SK-N-SH (cell line): ENCODE measurements at regions not wholly inside any gene's neighbourhood (a gene's known extent, or its start where the extent isn't known, plus 50 kb on each side); places are given as distances from the start of the nearest gene placed in this dataset.

ENCODE experiments used
- CTCF ChIA-PET: fragments of 300-600, 350-600 bp; formaldehyde crosslinking; extraction: SDS; loops from one replicate; lab custom pipeline; 2021; lab: Yijun Ruan, JAX
- POLR2A ChIA-PET: fragments of 350-600 bp; sonication (Branson Sonifier 250); formaldehyde crosslinking; extraction: SDS; loops from one replicate; lab custom pipeline; 2020; ENCODE audit warnings: antibody characterized with exemption, inconsistent platforms; lab: Yijun Ruan, JAX
- DNase-seq: peaks from one replicate; pipeline ENCODE4 v3.0.0; 2012
- H2AFZ ChIP-seq: fragments of 200-600 bp; sonication (generic); 2 replicates; pipeline ENCODE4 v1.8.1; 2016; ENCODE audit warnings: antibody characterized with exemption, mild to moderate bottlenecking, low read depth
- H3F3A ChIP-seq: fragments of 200-600 bp; sonication (generic); replicated peaks from 2 replicates; pipeline ENCODE3; 2016; ENCODE audit warnings: antibody characterized with exemption, mild to moderate bottlenecking; ENCODE audit not compliant: insufficient read depth
- H3K27ac ChIP-seq, 2 experiments: fragments of 200-500 bp in 1 of 2; fragments of 200-600 bp in 1 of 2; sonication (Bioruptor generic) in 1 of 2; sonication (generic), shearing (Covaris generic) in 1 of 2; 2 replicates each; pipeline versions ENCODE4 v1.5.1 to v1.6.1; 2014 to 2016; ENCODE audit warnings: low read depth in 2 of 2, inconsistent platforms in 1 of 2, low read length in 1 of 2, mild to moderate bottlenecking in 1 of 2, mixed read lengths in 1 of 2
- H3K27me3 ChIP-seq: fragments of 200-600 bp; sonication (generic), shearing (Covaris generic); 2 replicates; pipeline ENCODE4 v1.6.1; 2016; ENCODE audit warnings: mixed run types; ENCODE audit not compliant: insufficient read depth
- H3K36me3 ChIP-seq, 2 experiments: fragments of 200-500 bp in 1 of 2; fragments of 200-600 bp in 1 of 2; sonication (Bioruptor generic) in 1 of 2; sonication (generic) in 1 of 2; replicated peaks in 1 of 2; 2 replicates each; pipeline versions ENCODE3 to v1.5.1; 2014 to 2016; ENCODE audit warnings: low read length in 1 of 2, mild to moderate bottlenecking in 1 of 2; ENCODE audit not compliant: insufficient read depth in 2 of 2, control insufficient read depth in 1 of 2
- H3K4me1 ChIP-seq, 2 experiments: fragments of 200-500 bp in 1 of 2; fragments of 200-600 bp in 1 of 2; sonication (Bioruptor generic) in 1 of 2; sonication (generic), shearing (Covaris generic) in 1 of 2; 2 replicates each; pipeline versions ENCODE4 v1.5.1 to v1.6.1; 2014 to 2016; ENCODE audit warnings: low read depth in 1 of 2, low read length in 1 of 2, mixed run types in 1 of 2; ENCODE audit not compliant: insufficient read depth in 2 of 2, control insufficient read depth in 1 of 2
- H3K4me2 ChIP-seq: fragments of 200-600 bp; sonication (generic), shearing (Covaris generic); 2 replicates; pipeline ENCODE4 v1.6.1; 2017; ENCODE audit warnings: mixed run types
- H3K4me3 ChIP-seq, 2 experiments: fragments of 200-500 bp in 1 of 2; fragments of 200-600 bp in 1 of 2; sonication (Bioruptor generic) in 1 of 2; sonication (generic), shearing (Covaris generic) in 1 of 2; 2 replicates each; pipeline versions ENCODE4 v1.5.1 to v1.8.1; 2014 to 2016; ENCODE audit warnings: low read depth in 2 of 2, inconsistent platforms in 1 of 2, low read length in 1 of 2, mild to moderate bottlenecking in 1 of 2, mixed read lengths in 1 of 2, moderate library complexity in 1 of 2
- H3K79me2 ChIP-seq: fragments of 200-600 bp; sonication (generic); 2 replicates; pipeline ENCODE4 v1.8.1; 2017; ENCODE audit warnings: mild to moderate bottlenecking; ENCODE audit not compliant: insufficient read depth
- H3K9ac ChIP-seq: fragments of 200-600 bp; sonication (generic); 2 replicates; pipeline ENCODE4 v1.6.1; 2017; ENCODE audit warnings: mixed run types
- H3K9me2 ChIP-seq: fragments of 200-600 bp; sonication (generic); 2 replicates; pipeline ENCODE4 v1.6.1; 2017; ENCODE audit warnings: mixed run types
- H3K9me3 ChIP-seq: fragments of 200-600 bp; sonication (generic); 2 replicates; pipeline ENCODE4 v1.6.1; 2017; ENCODE audit warnings: mixed run types, mild to moderate bottlenecking, moderate library complexity
- H4K20me1 ChIP-seq: fragments of 200-600 bp; sonication (generic); 2 replicates; pipeline ENCODE4 v1.6.1; 2017; ENCODE audit warnings: mild to moderate bottlenecking, mixed run types; ENCODE audit not compliant: insufficient read depth
- CHD2 ChIP-seq: fragments of 150-350 bp; IDR thresholded peaks from 2 replicates; pipeline ENCODE4 v1.6.1; 2018; ENCODE audit warnings: low read length; ENCODE audit not compliant: partially characterized antibody
- ELF1 ChIP-seq: IDR thresholded peaks from 2 replicates; pipeline ENCODE4 v1.4.0; 2012
- EP300 ChIP-seq, 2 experiments: IDR thresholded peaks; 2 replicates each; pipeline versions ENCODE4 v1.4.0 to v1.6.1; 2012; ENCODE audit warnings: borderline replicate concordance in 1 of 2, low read depth in 1 of 2, low read length in 1 of 2
- EZH2phosphoT487 ChIP-seq: fragments of 200-600 bp; sonication (generic); IDR thresholded peaks from 2 replicates; pipeline ENCODE4 v1.6.1; 2017; ENCODE audit warnings: low read depth, mixed run types, mild to moderate bottlenecking, antibody characterized with exemption, moderate library complexity, borderline replicate concordance
- FOSL2 ChIP-seq: IDR thresholded peaks from 2 replicates; pipeline ENCODE4 v1.4.0; 2012; ENCODE audit warnings: low read depth, mild to moderate bottlenecking, moderate library complexity, borderline replicate concordance
- NFIC ChIP-seq: IDR thresholded peaks from 2 replicates; pipeline ENCODE4 v1.4.0; 2012; ENCODE audit warnings: borderline replicate concordance
- RAD21 ChIP-seq: IDR thresholded peaks from 2 replicates; pipeline ENCODE4 v1.6.1; 2012; ENCODE audit warnings: mild to moderate bottlenecking, low read length
- SIN3A ChIP-seq: IDR thresholded peaks from 2 replicates; pipeline ENCODE4 v1.6.1; 2012; ENCODE audit warnings: low read depth, mild to moderate bottlenecking, low read length, moderate library complexity, borderline replicate concordance
- SMC3 ChIP-seq: IDR thresholded peaks from 2 replicates; pipeline ENCODE4 v1.6.1; 2012; ENCODE audit warnings: low read depth, low read length, improper control_type of control experiment
- TCF12 ChIP-seq: IDR thresholded peaks from 2 replicates; pipeline ENCODE4 v1.4.0; 2012
- WGBS: methylation state at CpG from one replicate; pipeline ENCODE4 v1.1.6; 2017; ENCODE audit warnings: low lambda C conversion rate; 5-methylcytosine and 5-hydroxymethylcytosine counted together
- TF ChIP-seq, protein P1 (sequence below): IDR thresholded peaks from 2 replicates; pipeline ENCODE4 v1.4.0; 2012; ENCODE audit warnings: low read depth
- TF ChIP-seq, protein P2 (sequence below): IDR thresholded peaks from 2 replicates; pipeline ENCODE4; 2012
- TF ChIP-seq, protein P3 (sequence below): IDR thresholded peaks from 2 replicates; pipeline ENCODE4 v1.6.1; 2012; ENCODE audit warnings: mild to moderate bottlenecking, low read depth, low read length, moderate library complexity
- TF ChIP-seq, protein P4 (sequence below): IDR thresholded peaks from 2 replicates; pipeline ENCODE4 v1.4.0; 2012; ENCODE audit warnings: low read depth, borderline replicate concordance

DNA sequence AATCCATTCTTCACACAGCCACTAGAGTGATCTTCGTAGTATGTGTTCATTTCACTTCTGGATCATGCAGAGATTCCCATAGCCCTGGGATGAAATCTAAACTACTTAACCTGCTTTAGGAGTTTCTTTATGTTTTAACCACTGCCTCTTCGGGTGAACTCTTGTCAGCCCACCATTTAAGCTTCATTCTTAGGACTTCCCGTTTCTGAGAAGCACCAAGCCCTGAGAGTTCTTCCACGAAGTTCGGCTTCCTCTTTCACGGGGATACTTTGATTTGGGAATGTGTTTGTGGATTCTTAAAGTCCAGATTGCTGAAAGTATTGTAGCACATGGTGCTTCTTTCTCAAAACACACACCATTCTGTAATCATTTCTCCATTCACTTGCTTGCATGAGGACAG lies 205.0 kb downstream of the UBE2E3 start:
- H3K4me1 ChIP-seq, result no peaks in the 10 kb centered on the region
- TF ChIP-seq, protein P1, sequence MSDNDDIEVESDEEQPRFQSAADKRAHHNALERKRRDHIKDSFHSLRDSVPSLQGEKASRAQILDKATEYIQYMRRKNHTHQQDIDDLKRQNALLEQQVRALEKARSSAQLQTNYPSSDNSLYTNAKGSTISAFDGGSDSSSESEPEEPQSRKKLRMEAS, result no peak
- TF ChIP-seq EZH2phosphoT487, result no peak
- TF ChIP-seq NFIC, result no peak
- no peak for TF ChIP-seq TCF12
- TF ChIP-seq SMC3, result no peak
- TF ChIP-seq, protein P2, sequence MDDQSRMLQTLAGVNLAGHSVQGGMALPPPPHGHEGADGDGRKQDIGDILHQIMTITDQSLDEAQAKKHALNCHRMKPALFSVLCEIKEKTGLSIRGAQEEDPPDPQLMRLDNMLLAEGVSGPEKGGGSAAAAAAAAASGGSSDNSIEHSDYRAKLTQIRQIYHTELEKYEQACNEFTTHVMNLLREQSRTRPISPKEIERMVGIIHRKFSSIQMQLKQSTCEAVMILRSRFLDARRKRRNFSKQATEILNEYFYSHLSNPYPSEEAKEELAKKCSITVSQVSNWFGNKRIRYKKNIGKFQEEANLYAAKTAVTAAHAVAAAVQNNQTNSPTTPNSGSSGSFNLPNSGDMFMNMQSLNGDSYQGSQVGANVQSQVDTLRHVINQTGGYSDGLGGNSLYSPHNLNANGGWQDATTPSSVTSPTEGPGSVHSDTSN, result no peak
- TF ChIP-seq ELF1, result no peak
- no peak for TF ChIP-seq CHD2
- TF ChIP-seq, all 33 proteins: peak for 0
- Histone ChIP-seq H3K9ac (no peak overlapping the region), H3F3A (no peaks in the 10 kb centered on the region), H2AFZ (no peak overlapping the region), H3K9me2 (no peaks in the 10 kb centered on the region), H3K27me3 (no peaks in the 10 kb centered on the region), H3K9me3 (no peaks in the 10 kb centered on the region), H3K4me3 (no peak overlapping the region), H4K20me1 (no peaks in the 10 kb centered on the region), H3K27ac (no peak overlapping the region), H3K79me2 (no peaks in the 10 kb centered on the region), H3K36me3 (no peaks in the 10 kb centered on the region), H3K4me2 (no peak overlapping the region)
- 82% methylated on average over 6 of the region's 6 CpGs for WGBS
- ChIA-PET CTCF (interaction anchor here (0.7 kb wide), 1 partner anchor 17 kb away, joined by 3 read pairs; no protein-coding TSS in a partner anchor), POLR2A (no interaction called here)
- no peak for DNase-seq

DNA sequence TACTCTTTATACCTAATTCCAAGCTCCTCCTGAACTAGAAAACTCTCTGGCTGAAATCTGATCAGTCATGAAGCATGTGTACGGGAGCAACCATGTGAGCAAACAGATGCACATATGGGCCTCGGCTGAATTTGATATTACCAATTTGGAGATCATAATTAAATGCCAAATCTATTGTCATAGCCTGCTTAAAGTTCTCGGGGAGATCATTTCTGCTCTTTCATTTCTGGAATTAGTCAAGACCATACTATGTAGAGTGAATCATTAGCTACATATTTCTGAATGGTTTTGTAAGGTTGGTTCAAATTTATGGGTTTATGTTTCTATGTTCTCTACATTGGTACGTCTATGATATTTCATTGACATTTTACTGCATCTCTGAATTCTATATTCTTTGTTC lies 205.5 kb downstream of the UBE2E3 start:
- no peak for DNase-seq
- TF ChIP-seq FOSL2 (no peak), RAD21 (no peak), EP300 (IDR thresholded peaks at IDR 0.05; ENCODE audit: borderline replicate concordance in 1 of 2, low read depth in 1 of 2, low read length in 1 of 2) (no peak), SIN3A (no peak)
- TF ChIP-seq, protein P3, sequence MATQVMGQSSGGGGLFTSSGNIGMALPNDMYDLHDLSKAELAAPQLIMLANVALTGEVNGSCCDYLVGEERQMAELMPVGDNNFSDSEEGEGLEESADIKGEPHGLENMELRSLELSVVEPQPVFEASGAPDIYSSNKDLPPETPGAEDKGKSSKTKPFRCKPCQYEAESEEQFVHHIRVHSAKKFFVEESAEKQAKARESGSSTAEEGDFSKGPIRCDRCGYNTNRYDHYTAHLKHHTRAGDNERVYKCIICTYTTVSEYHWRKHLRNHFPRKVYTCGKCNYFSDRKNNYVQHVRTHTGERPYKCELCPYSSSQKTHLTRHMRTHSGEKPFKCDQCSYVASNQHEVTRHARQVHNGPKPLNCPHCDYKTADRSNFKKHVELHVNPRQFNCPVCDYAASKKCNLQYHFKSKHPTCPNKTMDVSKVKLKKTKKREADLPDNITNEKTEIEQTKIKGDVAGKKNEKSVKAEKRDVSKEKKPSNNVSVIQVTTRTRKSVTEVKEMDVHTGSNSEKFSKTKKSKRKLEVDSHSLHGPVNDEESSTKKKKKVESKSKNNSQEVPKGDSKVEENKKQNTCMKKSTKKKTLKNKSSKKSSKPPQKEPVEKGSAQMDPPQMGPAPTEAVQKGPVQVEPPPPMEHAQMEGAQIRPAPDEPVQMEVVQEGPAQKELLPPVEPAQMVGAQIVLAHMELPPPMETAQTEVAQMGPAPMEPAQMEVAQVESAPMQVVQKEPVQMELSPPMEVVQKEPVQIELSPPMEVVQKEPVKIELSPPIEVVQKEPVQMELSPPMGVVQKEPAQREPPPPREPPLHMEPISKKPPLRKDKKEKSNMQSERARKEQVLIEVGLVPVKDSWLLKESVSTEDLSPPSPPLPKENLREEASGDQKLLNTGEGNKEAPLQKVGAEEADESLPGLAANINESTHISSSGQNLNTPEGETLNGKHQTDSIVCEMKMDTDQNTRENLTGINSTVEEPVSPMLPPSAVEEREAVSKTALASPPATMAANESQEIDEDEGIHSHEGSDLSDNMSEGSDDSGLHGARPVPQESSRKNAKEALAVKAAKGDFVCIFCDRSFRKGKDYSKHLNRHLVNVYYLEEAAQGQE, result no peak
- TF ChIP-seq, protein P1, result no peak
- TF ChIP-seq, protein P4, sequence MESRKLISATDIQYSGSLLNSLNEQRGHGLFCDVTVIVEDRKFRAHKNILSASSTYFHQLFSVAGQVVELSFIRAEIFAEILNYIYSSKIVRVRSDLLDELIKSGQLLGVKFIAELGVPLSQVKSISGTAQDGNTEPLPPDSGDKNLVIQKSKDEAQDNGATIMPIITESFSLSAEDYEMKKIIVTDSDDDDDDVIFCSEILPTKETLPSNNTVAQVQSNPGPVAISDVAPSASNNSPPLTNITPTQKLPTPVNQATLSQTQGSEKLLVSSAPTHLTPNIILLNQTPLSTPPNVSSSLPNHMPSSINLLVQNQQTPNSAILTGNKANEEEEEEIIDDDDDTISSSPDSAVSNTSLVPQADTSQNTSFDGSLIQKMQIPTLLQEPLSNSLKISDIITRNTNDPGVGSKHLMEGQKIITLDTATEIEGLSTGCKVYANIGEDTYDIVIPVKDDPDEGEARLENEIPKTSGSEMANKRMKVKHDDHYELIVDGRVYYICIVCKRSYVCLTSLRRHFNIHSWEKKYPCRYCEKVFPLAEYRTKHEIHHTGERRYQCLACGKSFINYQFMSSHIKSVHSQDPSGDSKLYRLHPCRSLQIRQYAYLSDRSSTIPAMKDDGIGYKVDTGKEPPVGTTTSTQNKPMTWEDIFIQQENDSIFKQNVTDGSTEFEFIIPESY, result no peak
- Histone ChIP-seq H3K27me3 (no peaks in the 10 kb centered on the region), H4K20me1 (no peaks in the 10 kb centered on the region), H3K9me3 (no peaks in the 10 kb centered on the region), H3K4me2 (no peak overlapping the region), H3K79me2 (no peaks in the 10 kb centered on the region), H3F3A (no peaks in the 10 kb centered on the region), H3K4me1 (no peaks in the 10 kb centered on the region), H3K36me3 (no peaks in the 10 kb centered on the region), H3K4me3 (no peak overlapping the region), H3K9me2 (no peaks in the 10 kb centered on the region), H3K9ac (no peak overlapping the region), H3K27ac (no peak overlapping the region), H2AFZ (no peak overlapping the region)
- 86% methylated on average over 4 of the region's 4 CpGs for WGBS
- CTCF ChIA-PET, result interaction anchor here (0.7 kb wide), 1 partner anchor 17 kb away, joined by 3 read pairs; no protein-coding TSS in a partner anchor
- POLR2A ChIA-PET, result no interaction called here
